Motor neuron (in vitro differentiated cells): ENCODE measurements at regions not wholly inside any gene's neighbourhood (a gene's known extent, or its start where the extent isn't known, plus 50 kb on each side); places are given as distances from the start of the nearest gene placed in this dataset.

Source experiments
- ATAC-seq, 8 experiments: fragments of 200-7000 bp; cut with Tn5 transposase; replicated peaks in 6 of 8; 2 replicates each; pipeline ENCODE4 v1.8.0; 2021; ENCODE audit warnings: mild to moderate bottlenecking in 8 of 8, moderate library complexity in 8 of 8
- H3K27ac ChIP-seq, 2 donors: fragments of 250-450 bp; sonication (Bioruptor Pico); 2 replicates each; pipeline ENCODE4 v1.9.0; 2021; ENCODE audit warnings: antibody characterized with exemption in 2 of 2, mild to moderate bottlenecking in 2 of 2, moderate library complexity in 1 of 2
- H3K4me1 ChIP-seq, 2 donors: fragments of 250-450 bp; sonication (Bioruptor Pico); replicated peaks in 1 of 2; 2 replicates each; pipeline ENCODE4 v1.6.1; 2021; ENCODE audit warnings: antibody characterized with exemption in 2 of 2, mild to moderate bottlenecking in 2 of 2, moderate library complexity in 1 of 2
- H3K4me3 ChIP-seq, 5 donors: fragments of 250-450 bp; sonication (Bioruptor Pico); 2 replicates each; pipeline ENCODE4 v1.9.0; 2021; ENCODE audit warnings: antibody characterized with exemption in 5 of 5, mild to moderate bottlenecking in 5 of 5, moderate library complexity in 4 of 5
- WGBS, 10 experiments: fragments of 450-650 bp; shearing (Covaris generic); methylation state at CpG; one replicate each; pipeline ENCODE4 v1.0.0; 2022; 5-methylcytosine and 5-hydroxymethylcytosine counted together
- in situ Hi-C, 9 experiments: fragments of 400-800 bp; cut with MboI; loops; one replicate each; pipeline ENCODE4 v1.15.0; 2021; ENCODE audit warnings: low sequenced_read_pairs in 9 of 9, low pct_unique_long_range_greater_than_20kb in 2 of 9; ENCODE audit not compliant: unreplicated experiment in 9 of 9

GRCh38 chr18:3328532-3328931, 66.6 kb downstream of the MYL12B start:
- in situ Hi-C loops, result no loop called here
- WGBS, 10 experiments, result 40 to 100% (median 96%) methylated on average over 1 of the region's 1 CpG; no CpG with 5 or more reads in 2 of the 10 experiments
- peaks cover 5 to 8% of the 10 kb centered on the region in 2 donors for H3K4me1 ChIP-seq
- H3K4me3 ChIP-seq, result no peak overlapping the region
- no peak for ATAC-seq
- no peak overlapping the region for H3K27ac ChIP-seq

GRCh38 chr18:3329471-3329870, 67.5 kb downstream of the MYL12B start:
- in situ Hi-C loops, result no loop called here
- no peaks in the 10 kb centered on the region for H3K4me1 ChIP-seq
- WGBS, 10 experiments, result 70 to 100% (median 95%) methylated on average over 2 to 4 of the region's 5 CpGs; no CpG with 5 or more reads in 5 of the 10 experiments
- no peak overlapping the region for H3K4me3 ChIP-seq
- no peak overlapping the region for H3K27ac ChIP-seq
- no peak for ATAC-seq

- Histone ChIP-seq H3K27ac (no peak overlapping the region), H3K4me1 (no peaks in the 10 kb centered on the region)
Measured at GRCh38 chr18:3329872-3330271, 67.9 kb downstream of the MYL12B start.

DNA sequence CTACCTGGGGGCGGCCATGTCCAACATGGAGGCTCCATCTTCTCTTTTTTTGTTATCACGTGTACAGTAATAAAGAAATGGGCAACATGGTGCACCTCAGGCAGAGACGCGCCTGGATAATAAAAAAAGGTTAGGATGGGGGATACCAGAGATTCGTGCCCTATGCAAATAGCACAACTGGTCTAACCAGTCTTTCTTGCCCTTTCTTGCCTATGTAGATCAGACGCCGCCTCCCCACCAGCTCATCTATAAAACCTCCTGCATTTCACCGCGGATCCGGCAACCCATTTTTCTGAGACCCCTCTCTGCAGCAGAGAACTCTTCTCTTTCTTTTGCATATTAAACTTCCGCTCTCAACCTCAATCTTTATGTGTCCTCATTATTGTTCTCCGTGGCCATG, 68.7 kb downstream of the MYL12B start:
- in situ Hi-C loops, result no loop called here
- Histone ChIP-seq H3K4me1 (no peaks in the 10 kb centered on the region), H3K27ac (no peak overlapping the region), H3K4me3 (no peak overlapping the region)
- ATAC-seq, result no peak
- 72 to 100% (median 88%) methylated on average over 1 to 10 of the region's 12 CpGs for WGBS, 10 experiments

More at GRCh38 chr18:3329872-3330271, 67.9 kb downstream of the MYL12B start:
- in situ Hi-C loops, result no loop called here
- H3K4me3 ChIP-seq, result no peak overlapping the region
- no peak for ATAC-seq
- 33 to 100% (median 95%) methylated on average over 1 of the region's 1 CpG; no CpG with 5 or more reads in 2 of the 10 experiments for WGBS, 10 experiments

DNA sequence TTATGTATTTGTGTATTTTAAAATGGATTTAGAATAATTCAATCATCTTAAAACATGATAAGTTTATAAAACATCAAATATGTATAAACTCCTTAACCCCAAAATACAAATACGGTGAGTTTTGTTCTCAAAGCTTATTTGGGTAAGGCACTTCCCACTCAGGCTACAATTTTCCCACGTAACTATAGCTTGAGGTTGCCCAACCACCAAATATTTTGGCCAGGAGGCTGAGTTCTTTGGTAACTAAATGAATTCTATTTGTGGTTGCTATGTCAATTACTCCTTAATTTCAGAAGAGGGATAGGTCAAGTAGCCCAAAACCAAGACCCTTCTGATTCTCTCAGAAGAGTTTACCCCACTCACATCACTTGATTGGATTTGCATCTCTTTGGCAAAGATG, 70.4 kb downstream of the MYL12B start:
- Histone ChIP-seq H3K4me1 (no peaks in the 10 kb centered on the region), H3K4me3 (no peak overlapping the region), H3K27ac (no peak overlapping the region)
- in situ Hi-C loops, result no loop called here
- 27 to 100% (median 92%) methylated on average over 1 to 2 of the region's 2 CpGs; no CpG with 5 or more reads in 1 of the 10 experiments for WGBS, 10 experiments
- ATAC-seq, result no peak

DNA sequence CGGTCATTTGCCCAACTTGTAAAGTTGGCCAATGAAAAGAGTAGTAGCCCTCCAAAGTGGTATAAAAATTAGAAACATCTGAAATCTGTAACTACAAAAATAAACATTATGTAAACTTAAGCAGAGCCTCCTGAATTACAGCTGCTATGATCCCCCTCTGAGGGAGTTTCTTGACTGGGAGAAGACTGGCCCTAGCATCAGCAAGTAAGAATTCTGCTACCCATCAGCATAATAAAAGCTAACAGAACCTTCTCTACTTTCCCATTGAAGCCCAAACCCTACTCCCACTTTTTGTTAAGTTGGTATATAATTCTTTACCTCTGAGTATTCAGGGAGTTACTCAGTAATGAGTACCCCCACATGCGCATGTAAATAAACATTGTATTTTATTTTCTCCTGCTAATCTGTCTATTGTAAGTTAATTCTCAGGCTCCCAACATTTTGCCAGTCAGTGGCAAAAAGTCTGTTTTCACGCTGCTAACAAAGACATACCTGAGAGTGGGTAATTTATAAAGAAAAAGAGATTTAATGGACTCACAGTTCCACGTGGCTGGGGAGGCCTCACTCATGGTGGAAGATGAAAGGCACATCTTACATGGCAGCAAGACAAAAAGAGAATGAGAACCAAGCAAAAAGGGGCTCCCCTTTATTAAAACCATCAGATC, 71.3 kb downstream of the MYL12B start:
- in situ Hi-C loops, result no loop called here
- Histone ChIP-seq H3K4me1 (no peaks in the 10 kb centered on the region), H3K4me3 (no peak overlapping the region), H3K27ac (no peak overlapping the region)
- no peak for ATAC-seq
- WGBS, 10 experiments, result 0 to 91% (median 70%) methylated on average over 1 to 4 of the region's 4 CpGs

DNA sequence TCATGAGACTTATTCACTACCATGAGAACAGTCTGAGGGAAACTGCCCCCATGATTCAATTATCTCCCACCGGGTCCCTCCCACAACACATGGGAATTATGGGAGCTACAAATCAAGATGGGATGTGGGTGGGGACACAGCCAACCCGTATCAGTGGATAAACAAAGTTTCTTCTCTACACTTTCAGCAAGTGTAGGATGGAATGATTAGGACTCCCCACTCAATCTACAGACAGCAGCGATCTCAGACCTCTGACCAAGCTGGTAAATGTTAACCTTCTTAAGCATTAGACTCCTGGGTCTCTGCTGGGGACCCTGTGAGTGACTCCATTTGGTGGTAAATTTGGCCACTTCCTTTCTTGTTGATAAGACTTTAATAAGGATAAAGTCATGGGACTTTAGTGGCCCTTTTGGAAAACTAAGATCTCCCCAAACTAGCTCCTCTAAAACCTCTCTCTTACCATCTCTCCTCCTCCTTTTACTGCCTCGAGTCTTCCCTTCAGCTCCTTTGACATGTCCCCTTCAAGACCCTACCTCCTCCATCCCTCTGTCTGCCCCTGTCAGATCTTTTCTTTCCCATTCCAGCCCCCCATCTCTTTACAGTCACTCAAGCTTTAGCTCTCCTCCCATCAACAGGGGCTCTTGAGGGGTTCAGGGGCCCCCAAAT, 71.9 kb downstream of the MYL12B start:
- WGBS, 10 experiments, result 17 to 83% (median 54%) methylated on average over 1 to 3 of the region's 4 CpGs; no CpG with 5 or more reads in 3 of the 10 experiments
- Histone ChIP-seq H3K27ac (no peak overlapping the region), H3K4me1 (no peaks in the 10 kb centered on the region), H3K4me3 (no peak overlapping the region)
- ATAC-seq, result no peak
- in situ Hi-C loops, result no loop called here

DNA sequence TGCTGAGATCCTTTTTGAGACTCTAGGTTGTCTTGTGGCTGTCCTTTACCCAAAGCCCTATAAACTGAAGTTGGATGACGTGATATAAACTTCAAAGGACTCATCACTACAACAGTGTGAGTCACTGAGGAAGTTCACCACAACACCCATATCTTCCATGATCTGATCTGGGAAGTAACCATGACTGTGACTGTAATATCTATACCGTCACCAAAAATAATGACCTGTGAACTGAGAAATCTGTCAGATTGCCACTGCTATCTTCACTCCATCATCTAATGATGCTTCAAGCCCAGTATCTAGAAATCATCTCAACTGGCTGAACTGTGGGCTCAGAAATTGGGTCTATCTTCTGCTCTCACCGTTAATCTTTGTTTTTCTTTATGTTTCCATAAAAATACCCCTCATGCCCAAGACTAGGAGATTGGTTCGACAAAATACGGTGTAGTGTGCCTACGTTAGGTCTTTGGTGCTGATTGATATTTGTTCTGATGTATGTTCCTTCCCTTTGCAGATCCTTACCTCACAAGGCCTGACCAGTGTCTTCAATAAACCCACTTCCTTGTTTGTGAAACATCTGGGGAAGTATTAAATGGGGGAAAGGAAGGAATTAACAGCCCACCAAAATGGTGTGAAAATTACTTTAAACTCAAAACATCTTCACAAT, 78.2 kb downstream of the MYL12B start:
- no peak overlapping the region for H3K4me3 ChIP-seq
- ATAC-seq, result no peak
- peaks cover 0 to 4% of the 10 kb centered on the region in 2 donors for H3K4me1 ChIP-seq
- no peak overlapping the region for H3K27ac ChIP-seq
- WGBS, 10 experiments, result 66 to 94% (median 83%) methylated on average over 4 to 6 of the region's 6 CpGs; no CpG with 5 or more reads in 1 of the 10 experiments
- in situ Hi-C loops, result no loop called here

DNA sequence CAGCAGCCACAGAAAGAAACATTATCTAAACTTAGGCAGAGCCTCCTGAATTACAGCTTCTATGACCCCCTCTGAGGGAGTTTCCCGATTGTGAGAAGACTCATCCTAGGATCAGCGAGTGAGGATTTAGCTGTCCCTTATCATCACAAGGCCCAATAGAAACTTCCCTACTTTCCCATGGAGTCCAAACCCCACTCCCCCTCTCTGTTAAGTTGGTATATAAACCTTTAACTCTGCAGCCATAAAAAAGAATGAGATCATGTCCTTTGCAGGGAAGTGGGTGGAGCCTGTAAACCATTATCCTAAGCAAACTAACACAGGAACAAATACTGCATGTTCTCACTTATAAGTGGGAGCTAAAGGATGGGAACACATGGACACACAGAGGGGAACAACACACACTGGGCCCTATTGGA, 78.8 kb downstream of the MYL12B start:
- H3K27ac ChIP-seq, result no peak overlapping the region
- peak in 5 of 8 experiments; percentile 30 to 76 (median 59) for ATAC-seq
- H3K4me3 ChIP-seq, result no peak overlapping the region
- peaks cover 0 to 4% of the 10 kb centered on the region in 2 donors for H3K4me1 ChIP-seq
- in situ Hi-C loops, result no loop called here
- 37 to 100% (median 88%) methylated on average over 1 to 2 of the region's 2 CpGs; no CpG with 5 or more reads in 3 of the 10 experiments for WGBS, 10 experiments

DNA sequence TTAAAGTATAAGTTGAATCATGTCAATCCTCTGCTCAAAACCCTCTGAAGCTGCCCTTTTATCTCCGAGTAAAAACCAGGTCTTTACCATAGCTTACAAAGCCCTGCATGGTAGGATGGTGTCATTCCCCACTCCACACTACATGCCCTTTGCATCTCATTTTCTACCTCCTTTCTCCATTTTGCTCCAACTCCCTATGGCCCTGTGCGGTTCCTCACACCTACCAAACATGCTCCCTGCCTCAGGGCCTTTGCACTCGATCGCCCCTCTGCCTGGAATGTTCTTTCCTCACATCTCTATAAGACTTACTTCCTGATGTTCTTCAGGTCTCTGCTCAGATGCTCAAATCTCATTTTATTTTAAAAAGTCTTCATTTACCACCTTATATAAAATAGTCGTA, 80.7 kb downstream of the MYL12B start:
- Histone ChIP-seq H3K4me1 (peaks cover 0 to 4% of the 10 kb centered on the region in 2 donors), H3K27ac (no peak overlapping the region), H3K4me3 (no peak overlapping the region)
- no peak for ATAC-seq
- in situ Hi-C loops, result no loop called here
- 33 to 100% (median 97%) methylated on average over 1 to 5 of the region's 5 CpGs; no CpG with 5 or more reads in 1 of the 10 experiments for WGBS, 10 experiments

- WGBS, 10 experiments, result 10 to 100% (median 76%) methylated on average over 1 to 2 of the region's 2 CpGs; no CpG with 5 or more reads in 2 of the 10 experiments
- Histone ChIP-seq H3K4me3 (no peak overlapping the region), H3K4me1 (peaks cover 0 to 4% of the 10 kb centered on the region in 2 donors), H3K27ac (no peak overlapping the region)
- ATAC-seq, result peak in 3 of 8 experiments; percentile 21 to 55 (median 53)
- in situ Hi-C loops, result no loop called here
Measured at GRCh38 chr18:3345452-3345851, 83.5 kb downstream of the MYL12B start.

- WGBS, 10 experiments, result 0 to 100% (median 40%) methylated on average over 1 of the region's 1 CpG; no CpG with 5 or more reads in 4 of the 10 experiments
- ATAC-seq, result peak in 3 of 8 experiments; percentile 66 to 79 (median 73)
Measured at GRCh38 chr18:3345885-3346284, 84.0 kb downstream of the MYL12B start.

GRCh38 chr18:3346487-3346886, 84.6 kb downstream of the MYL12B start:
- 0 to 66% (median 40%) methylated on average over 1 to 7 of the region's 7 CpGs; no CpG with 5 or more reads in 2 of the 10 experiments for WGBS, 10 experiments
- H3K4me1 ChIP-seq, result no peaks in the 10 kb centered on the region
- in situ Hi-C loops, result no loop called here

More at GRCh38 chr18:3345885-3346284, 84.0 kb downstream of the MYL12B start:
- Histone ChIP-seq H3K4me3 (no peak overlapping the region), H3K27ac (no peak overlapping the region), H3K4me1 (peaks cover 0 to 3% of the 10 kb centered on the region in 2 donors)
- in situ Hi-C loops, result no loop called here

More at GRCh38 chr18:3346487-3346886, 84.6 kb downstream of the MYL12B start:
- H3K27ac ChIP-seq, result no peak overlapping the region
- ATAC-seq, result no peak
- no peak overlapping the region for H3K4me3 ChIP-seq
